HG02870 (cell line): ENCODE measurements at regions not wholly inside any gene's neighbourhood (a gene's known extent, or its start where the extent isn't known, plus 50 kb on each side); places are given as distances from the start of the nearest gene placed in this dataset.

Experiments
- ATAC-seq: cut with Tn5 transposase; IDR thresholded peaks from one replicate; pipeline ENCODE4 v1.9.1; 2021; ENCODE audit warnings: mild to moderate bottlenecking, moderate library complexity; ENCODE audit not compliant: unreplicated experiment

GRCh38 chr10:59595593-59595992 lies 114.1 kb downstream of the SLC16A9 start:
- no peak for ATAC-seq

GRCh38 chr10:59593768-59594167 lies 115.9 kb downstream of the SLC16A9 start:
- ATAC-seq: no peak

GRCh38 chr10:59589796-59590195 lies 119.9 kb downstream of the SLC16A9 start:
- ATAC-seq: no peak

GRCh38 chr10:59588791-59589190 lies 120.9 kb downstream of the SLC16A9 start:
- no peak for ATAC-seq

GRCh38 chr10:59587756-59588140 lies 121.9 kb downstream of the SLC16A9 start:
- no peak for ATAC-seq

- no peak for ATAC-seq
These were observed 122.4 kb downstream of the SLC16A9 start for GRCh38 chr10:59587083-59587755.

GRCh38 chr10:59586407-59586891 lies 123.2 kb downstream of the SLC16A9 start:
- ATAC-seq: no peak

- ATAC-seq: no peak
These were observed 124.5 kb downstream of the SLC16A9 start for GRCh38 chr10:59585046-59585700.

- ATAC-seq: no peak
These were observed 126.9 kb downstream of the SLC16A9 start for GRCh38 chr10:59582780-59583179.

GRCh38 chr10:59582058-59582457 lies 127.6 kb downstream of the SLC16A9 start:
- ATAC-seq: no peak

GRCh38 chr10:59580026-59580863 lies 129.4 kb downstream of the SLC16A9 start:
- ATAC-seq: no peak

- ATAC-seq: no peak
These were observed 130.9 kb downstream of the SLC16A9 start for GRCh38 chr10:59578741-59579140.

- peak; percentile 58 for ATAC-seq
These were observed 131.7 kb downstream of the SLC16A9 start for GRCh38 chr10:59577984-59578383.

- no peak for ATAC-seq
These were observed 134.4 kb downstream of the SLC16A9 start for GRCh38 chr10:59575269-59575668.

- ATAC-seq: no peak
These were observed 146.1 kb downstream of the SLC16A9 start for GRCh38 chr10:59563531-59563930.

GRCh38 chr10:59562126-59562525 lies 147.5 kb downstream of the SLC16A9 start:
- no peak for ATAC-seq

GRCh38 chr10:59561477-59562121 lies 148.1 kb downstream of the SLC16A9 start:
- no peak for ATAC-seq

GRCh38 chr10:59560990-59561389 lies 148.7 kb downstream of the SLC16A9 start:
- ATAC-seq: no peak

- ATAC-seq: no peak
These were observed 149.5 kb downstream of the SLC16A9 start for GRCh38 chr10:59560161-59560560.

GRCh38 chr10:59558066-59558465 lies 151.6 kb downstream of the SLC16A9 start:
- ATAC-seq: no peak

- no peak for ATAC-seq
These were observed 152.0 kb downstream of the SLC16A9 start for GRCh38 chr10:59557642-59558041.
